Spleen (tissue), 11 donors: ENCODE measurements at regions not wholly inside any gene's neighbourhood (a gene's known extent, or its start where the extent isn't known, plus 50 kb on each side); places are given as distances from the start of the nearest gene placed in this dataset.

Experiments
- DNase-seq: peaks from one replicate; pipeline ENCODE4 v3.0.0-alpha.2; 2020
- H3K27ac ChIP-seq, 8 donors: fragments of 200-600 bp; sonication (generic) in 7 of 8; 1 replicate in 4 of 8; 2 replicates in 4 of 8; pipeline versions ENCODE4 v1.5.0 to v1.8.0; 2016 to 2021; ENCODE audit warnings: inconsistent platforms in 4 of 8, mild to moderate bottlenecking in 4 of 8, moderate library complexity in 1 of 8
- H3K27me3 ChIP-seq, 7 donors: fragments of 200-600 bp; sonication (generic) in 6 of 7; replicated peaks in 1 of 7; 1 replicate in 4 of 7; 2 replicates in 3 of 7; pipeline versions ENCODE4 v1.5.0 to v1.8.0; 2016 to 2021; ENCODE audit warnings: inconsistent platforms in 3 of 7, mild to moderate bottlenecking in 1 of 7
- H3K36me3 ChIP-seq, 6 donors: fragments of 200-600 bp; sonication (generic) in 5 of 6; 1 replicate in 4 of 6; 2 replicates in 2 of 6; pipeline versions ENCODE4 v1.5.0 to v1.8.0; 2016 to 2021; ENCODE audit warnings: inconsistent platforms in 2 of 6
- H3K4me1 ChIP-seq, 6 donors: fragments of 200-600 bp; sonication (generic) in 5 of 6; 1 replicate in 3 of 6; 2 replicates in 3 of 6; pipeline versions ENCODE4 v1.5.0 to v1.8.0; 2016 to 2021; ENCODE audit warnings: inconsistent platforms in 3 of 6
- H3K4me3 ChIP-seq, 8 donors: fragments of 200-600 bp; sonication (generic) in 7 of 8; 1 replicate in 4 of 8; 2 replicates in 4 of 8; pipeline versions ENCODE4 v1.5.0 to v1.8.0; 2016 to 2021; ENCODE audit warnings: inconsistent platforms in 4 of 8, mild to moderate bottlenecking in 4 of 8, moderate library complexity in 2 of 8
- H3K9me3 ChIP-seq, 8 donors: fragments of 200-600 bp; sonication (generic) in 7 of 8; 1 replicate in 4 of 8; 2 replicates in 4 of 8; pipeline versions ENCODE4 v1.5.0 to v1.8.0; 2016 to 2021; ENCODE audit warnings: inconsistent platforms in 4 of 8
- CTCF ChIP-seq, 11 experiments: fragments of 200-600 bp in 7 of 11; fragments of 450-650 bp in 4 of 11; sonication (generic) in 4 of 11; IDR thresholded peaks in 8 of 11; conservative IDR thresholded peaks in 3 of 11; 1 replicate in 7 of 11; 2 replicates in 4 of 11; pipeline versions ENCODE4 v1.4.0 to v1.8.0; 2016 to 2021; ENCODE audit warnings: antibody characterized with exemption in 11 of 11, inconsistent platforms in 4 of 11, mild to moderate bottlenecking in 1 of 11
- POLR2A ChIP-seq, 3 donors: fragments of 450-650 bp; IDR thresholded peaks; one replicate each; pipeline ENCODE4 v1.5.1; 2017; ENCODE audit warnings: antibody characterized with exemption in 3 of 3, mild to moderate bottlenecking in 1 of 3
- POLR2AphosphoS5 ChIP-seq, 3 donors: sonication (generic); formaldehyde crosslinking; IDR thresholded peaks; one replicate each; pipeline ENCODE4 v1.5.1; 2017; ENCODE audit warnings: antibody characterized with exemption in 3 of 3
- WGBS, 5 donors: extraction: QIAGEN DNeasy Blood & Tissue Kit in 3 of 5; methylation state at CpG; one replicate each; pipeline versions ENCODE4 v1.1.5 to v1.1.7; 2013 to 2018; 5-methylcytosine and 5-hydroxymethylcytosine counted together
- intact Hi-C: fragments of 100-400 bp; cut with DNase I; formaldehyde crosslinking; loops from one replicate; pipeline ENCODE4 v1.15.0; 2023; ENCODE audit warnings: low total_unique reads
- donor health status: healthy with polysubstance abuse.
- donor health status: DM: no; HTN: no; CAD: no; lungs with moderate emphysema.
- donor health status: DM: no; HTN: no; CAD: no.
- donor health status: Bipolar disorder and iron deficiency.
- donor health status: healthy.
- donor health status: DM: no; HTN: no; CAD: no.
- donor health status: DM: yes; HTN: yes; CAD: no.

GRCh38 chr18:25915907-25916306 lies 174.5 kb downstream of the SS18 start:
- Histone ChIP-seq H3K27ac (no peak overlapping the region), H3K36me3 (no peaks in the 10 kb centered on the region), H3K4me3 (no peak overlapping the region), H3K4me1 (no peaks in the 10 kb centered on the region), H3K9me3 (no peaks in the 10 kb centered on the region), H3K27me3 (no peaks in the 10 kb centered on the region)
- 74 to 85% (median 84%) methylated on average over 4 of the region's 4 CpGs for WGBS, 5 donors
- no peak for TF ChIP-seq POLR2AphosphoS5 (IDR thresholded peaks at IDR 0.05)
- TF ChIP-seq POLR2A (IDR thresholded peaks at IDR 0.05) = no peak
- no peak for TF ChIP-seq CTCF (IDR thresholded peaks at IDR 0.05 in 8 of 11, conservative IDR thresholded peaks at IDR 0.05 in 3 of 11)
- intact Hi-C loops = no loop called here
- no peak for DNase-seq

DNA sequence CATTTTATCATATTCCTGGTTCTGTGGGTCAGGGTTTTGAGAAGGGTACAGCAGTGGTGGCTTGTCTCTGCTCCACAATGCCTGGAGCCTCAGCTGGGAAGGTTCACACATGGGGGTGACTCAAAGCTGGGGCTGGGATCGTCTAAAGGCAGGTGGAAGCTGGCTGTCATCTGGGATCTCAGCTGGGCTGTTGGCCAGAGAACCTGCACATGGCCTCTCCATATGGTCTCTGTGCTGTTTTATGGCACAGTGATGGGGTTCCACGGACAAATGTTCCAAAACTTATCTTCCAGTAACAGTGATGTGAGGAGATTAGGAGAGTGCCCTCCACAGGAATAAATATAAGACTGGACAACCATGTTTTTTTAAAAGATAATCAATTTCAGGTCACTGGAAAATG lies 191.4 kb downstream of the SS18 start:
- no peaks in the 10 kb centered on the region for H3K36me3 ChIP-seq
- H3K4me1 ChIP-seq = peaks cover 0 to 3% (median 0%) of the 10 kb centered on the region in 6 donors
- H3K4me3 ChIP-seq = no peak overlapping the region
- H3K9me3 ChIP-seq = peaks cover 0 to 9% (median 7%) of the 10 kb centered on the region in 8 donors
- no peak overlapping the region for H3K27ac ChIP-seq
- 68 to 76% (median 71%) methylated on average over 2 of the region's 2 CpGs for WGBS, 5 donors
- DNase-seq = no peak
- no peaks in the 10 kb centered on the region for H3K27me3 ChIP-seq
- intact Hi-C loops = no loop called here
- TF ChIP-seq CTCF (IDR thresholded peaks at IDR 0.05 in 8 of 11, conservative IDR thresholded peaks at IDR 0.05 in 3 of 11) (no peak), POLR2AphosphoS5 (IDR thresholded peaks at IDR 0.05) (no peak), POLR2A (IDR thresholded peaks at IDR 0.05) (no peak)

DNA sequence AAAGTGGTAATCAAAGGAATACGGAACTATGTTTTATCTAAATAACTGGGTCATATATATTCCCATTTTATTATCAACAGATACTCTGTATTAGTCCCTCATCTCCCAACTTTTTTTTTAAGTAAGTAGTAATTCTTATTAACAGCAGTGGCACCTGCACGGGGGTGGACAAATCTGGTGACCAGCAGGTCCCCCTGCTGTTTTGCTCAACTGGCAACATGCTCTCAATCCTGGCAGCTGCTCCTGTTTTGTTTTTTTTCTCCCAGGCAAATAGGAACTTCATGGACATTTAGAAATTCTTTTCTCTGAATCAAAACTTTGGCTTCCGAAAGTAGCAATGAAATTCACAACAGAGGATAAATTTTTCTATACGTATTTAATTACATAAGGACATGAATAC lies 193.5 kb downstream of the SS18 start:
- TF ChIP-seq CTCF (IDR thresholded peaks at IDR 0.05 in 8 of 11, conservative IDR thresholded peaks at IDR 0.05 in 3 of 11) = no peak
- no peak for TF ChIP-seq POLR2A (IDR thresholded peaks at IDR 0.05)
- TF ChIP-seq POLR2AphosphoS5 (IDR thresholded peaks at IDR 0.05) = no peak
- Histone ChIP-seq H3K9me3 (peaks cover 0 to 9% (median 7%) of the 10 kb centered on the region in 8 donors), H3K4me3 (no peak overlapping the region), H3K4me1 (peaks cover 0 to 3% (median 0%) of the 10 kb centered on the region in 6 donors), H3K27me3 (no peaks in the 10 kb centered on the region), H3K36me3 (no peaks in the 10 kb centered on the region), H3K27ac (no peak overlapping the region)
- intact Hi-C loops = no loop called here
- WGBS, 5 donors = 68 to 94% (median 79%) methylated on average over 4 of the region's 4 CpGs
- no peak for DNase-seq

DNA sequence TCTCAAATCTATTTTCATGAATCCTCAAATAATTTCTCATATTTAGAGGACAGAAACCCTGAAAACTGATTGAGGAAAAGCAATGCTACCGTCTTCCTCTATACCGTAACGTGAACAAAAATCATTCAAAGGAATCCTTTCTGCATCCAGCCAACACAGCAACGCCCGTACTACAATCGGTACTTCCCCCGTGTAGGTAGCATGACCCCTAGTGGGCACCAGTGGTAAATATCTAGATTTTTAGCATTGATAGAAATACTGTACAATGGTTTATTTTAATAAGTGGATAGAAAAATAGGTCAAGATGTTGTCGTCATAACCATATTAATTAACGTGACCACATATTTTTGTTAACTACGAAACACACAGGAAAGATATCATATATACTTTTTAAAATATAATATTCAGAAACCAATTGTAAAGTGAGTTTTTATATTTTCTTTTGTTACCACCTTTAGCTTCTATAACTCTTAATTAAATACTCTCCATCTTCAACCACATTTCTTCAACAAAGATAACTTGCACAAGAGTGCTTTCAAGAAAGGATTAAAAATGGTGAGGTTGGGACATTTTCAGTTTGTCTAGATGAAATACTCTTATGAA lies 194.1 kb downstream of the SS18 start:
- H3K9me3 ChIP-seq = peaks cover 0 to 9% (median 6%) of the 10 kb centered on the region in 8 donors
- H3K4me1 ChIP-seq = peaks cover 0 to 3% (median 0%) of the 10 kb centered on the region in 6 donors
- H3K27me3 ChIP-seq = no peaks in the 10 kb centered on the region
- TF ChIP-seq POLR2A (IDR thresholded peaks at IDR 0.05) = no peak
- TF ChIP-seq CTCF (IDR thresholded peaks at IDR 0.05 in 8 of 11, conservative IDR thresholded peaks at IDR 0.05 in 3 of 11) = peak; percentile 18 to 73 (median 57)
- no peaks in the 10 kb centered on the region for H3K36me3 ChIP-seq
- H3K27ac ChIP-seq = no peak overlapping the region
- 13 to 20% (median 17%) methylated on average over 10 of the region's 10 CpGs for WGBS, 5 donors
- intact Hi-C loops = no loop called here
- H3K4me3 ChIP-seq = no peak overlapping the region
- DNase-seq = no peak
